ENCODE measurements at regions not wholly inside any gene's neighbourhood (a gene's known extent, or its start where the extent isn't known, plus 50 kb on each side); places are given as distances from the start of the nearest gene placed in this dataset.

DNA sequence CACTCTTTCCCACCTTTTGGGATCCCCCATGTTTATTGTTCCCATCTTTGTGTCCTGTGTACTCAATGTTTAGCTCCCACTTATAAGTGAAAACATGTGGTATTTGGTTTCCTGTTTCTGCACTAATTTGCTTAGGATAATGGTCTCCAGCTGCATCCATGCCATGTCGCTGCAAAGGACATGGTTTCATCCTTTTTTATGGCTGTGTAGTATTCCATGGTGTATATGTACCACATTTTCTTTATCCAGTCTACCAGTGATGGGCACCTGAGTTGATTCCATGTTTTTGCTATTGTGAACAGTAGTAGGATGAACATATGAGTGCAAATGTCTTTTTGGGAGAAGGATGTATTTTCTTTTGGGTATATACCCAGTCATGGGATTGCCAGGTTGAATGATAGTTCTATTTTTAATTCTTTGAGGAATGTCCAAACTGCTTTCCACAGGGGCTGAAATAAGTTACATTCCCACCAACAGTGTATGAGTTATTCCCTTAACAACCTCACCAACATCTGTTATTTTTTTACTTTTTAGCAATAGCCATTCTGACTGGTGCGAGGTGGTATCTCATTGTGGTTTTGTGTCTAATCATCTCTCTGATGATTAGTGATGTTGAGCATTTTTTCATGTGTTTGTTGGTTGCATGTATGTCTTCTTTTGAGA is 55.7 kb upstream of the MEDAG start:
- Histone ChIP-seq H3K4me3 (no peak overlapping the region), H3K4me1 (no peaks in the 10 kb centered on the region), H3K9me3 (peaks cover 0 to 6% of the 10 kb centered on the region in 2 donors), H3K36me3 (no peaks in the 10 kb centered on the region), H3K27ac (no peak overlapping the region), H3K27me3 (no peaks in the 10 kb centered on the region)
- no peak for TF ChIP-seq CTCF (IDR thresholded peaks at IDR 0.05)
- no peak for DNase-seq (ENCODE audit: low spot score)

DNA sequence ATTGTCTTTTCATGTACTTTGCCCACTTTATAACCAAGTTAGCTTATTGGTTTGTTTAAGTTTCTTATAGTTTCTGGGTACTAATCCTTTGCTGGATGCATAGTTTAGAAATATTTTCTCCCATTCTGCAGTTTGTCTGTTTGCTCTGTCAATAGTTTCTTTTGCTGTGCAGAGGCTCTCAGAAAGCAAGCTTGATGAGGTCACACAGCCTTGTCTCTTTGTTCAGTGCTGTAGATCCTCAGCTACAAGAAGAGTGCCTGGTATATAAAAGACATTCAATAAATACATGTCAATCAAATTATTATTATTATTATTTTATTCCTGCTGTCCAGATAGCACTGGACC is 55.2 kb upstream of the MEDAG start:
- TF ChIP-seq CTCF (IDR thresholded peaks at IDR 0.05), result no peak
- H3K36me3 ChIP-seq, result no peaks in the 10 kb centered on the region

GRCh38 chr13:30851697-30852096 is 54.4 kb upstream of the MEDAG start:
- no peak overlapping the region for H3K4me3 ChIP-seq
- H3K27me3 ChIP-seq, result no peaks in the 10 kb centered on the region
- H3K36me3 ChIP-seq, result no peaks in the 10 kb centered on the region
- H3K4me1 ChIP-seq, result no peaks in the 10 kb centered on the region
- no peak overlapping the region for H3K27ac ChIP-seq
- no peak for TF ChIP-seq CTCF (IDR thresholded peaks at IDR 0.05)
- no peak for DNase-seq (ENCODE audit: low spot score)
- H3K9me3 ChIP-seq, result peaks cover 0 to 6% of the 10 kb centered on the region in 2 donors

More for the DNA sequence above, 55.2 kb upstream of the MEDAG start:
- Histone ChIP-seq H3K9me3 (peaks cover 0 to 6% of the 10 kb centered on the region in 2 donors), H3K27me3 (no peaks in the 10 kb centered on the region), H3K27ac (no peak overlapping the region), H3K4me1 (no peaks in the 10 kb centered on the region), H3K4me3 (no peak overlapping the region)
- no peak for DNase-seq (ENCODE audit: low spot score)

GRCh38 chr13:30855569-30855968 is 50.5 kb upstream of the MEDAG start:
- Histone ChIP-seq H3K4me1 (no peaks in the 10 kb centered on the region), H3K27ac (no peak overlapping the region), H3K9me3 (peaks cover 0 to 5% of the 10 kb centered on the region in 2 donors), H3K36me3 (no peaks in the 10 kb centered on the region), H3K27me3 (no peaks in the 10 kb centered on the region), H3K4me3 (no peak overlapping the region)
- no peak for DNase-seq (ENCODE audit: low spot score)
- no peak for TF ChIP-seq CTCF (IDR thresholded peaks at IDR 0.05)

DNA sequence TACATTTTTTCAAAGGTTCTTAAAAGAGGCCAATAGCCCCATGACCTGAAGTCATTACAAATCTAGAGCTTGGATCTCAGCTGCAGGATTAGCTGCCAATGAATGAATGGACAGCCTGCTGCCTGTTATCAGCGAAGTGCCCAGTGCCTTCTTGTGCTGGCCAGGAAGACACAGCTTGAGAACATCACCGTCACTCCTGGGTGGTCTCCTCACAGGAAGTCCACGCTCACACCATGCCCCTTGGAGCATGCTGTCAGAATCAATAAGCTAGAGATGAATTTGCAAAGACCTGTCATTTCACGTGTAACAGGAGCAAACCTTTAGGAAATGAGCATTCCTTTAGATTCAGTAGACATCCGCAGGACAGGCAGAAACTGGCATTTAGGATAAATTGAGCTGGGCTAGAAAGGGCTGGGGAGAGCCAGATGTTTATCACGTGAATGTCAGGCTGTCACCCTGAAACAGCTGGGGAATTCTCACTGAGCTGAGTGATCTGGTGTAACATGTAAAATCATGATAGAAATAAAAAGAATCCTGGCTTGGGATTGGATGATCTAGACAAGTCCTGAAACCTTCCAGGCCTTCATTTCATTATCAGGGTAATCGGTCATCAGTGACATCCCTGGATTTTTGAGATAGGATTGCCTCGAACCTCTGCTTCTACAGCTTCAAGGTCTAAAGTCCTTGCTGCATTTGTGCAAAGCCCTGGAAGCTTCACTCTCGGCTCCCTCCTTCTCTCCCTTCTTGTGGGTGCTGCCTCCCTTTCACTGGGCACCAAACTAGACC is 49.9 kb upstream of the MEDAG start:
- no peaks in the 10 kb centered on the region for H3K36me3 ChIP-seq
- TF ChIP-seq CTCF (IDR thresholded peaks at IDR 0.05), result no peak
- H3K27me3 ChIP-seq, result no peaks in the 10 kb centered on the region
- H3K9me3 ChIP-seq, result peaks cover 0 to 5% of the 10 kb centered on the region in 2 donors
- H3K4me3 ChIP-seq, result no peak overlapping the region
- DNase-seq (ENCODE audit: low spot score), result no peak
- H3K4me1 ChIP-seq, result no peaks in the 10 kb centered on the region
- H3K27ac ChIP-seq, result no peak overlapping the region

All from right atrium auricular region (tissue), 2 donors.